HepG2 (cell line): ENCODE measurements at regions not wholly inside any gene's neighbourhood (a gene's known extent, or its start where the extent isn't known, plus 50 kb on each side); places are given as distances from the start of the nearest gene placed in this dataset.

Experiments used
- ATAC-seq: fragments of 200-7000 bp; cut with Tn5 transposase; 3 replicates; pipeline ENCODE4 v1.9.1; 2020; ENCODE audit warnings: mild to moderate bottlenecking, moderate library complexity
- BruUV-seq: library from RNA; stranded (reverse); fragments of 400-500 nt; replicated peaks from 2 replicates; lab custom pipeline; 2021; lab: Mats Ljungman, UMichigan
- CTCF ChIA-PET: fragments of 300-600 bp; formaldehyde crosslinking; extraction: SDS; loops from one replicate; lab custom pipeline; 2021; ENCODE audit warnings: low total read pairs, inconsistent platforms, low intra/inter-chr PET ratio; lab: Yijun Ruan, JAX
- POLR2A ChIA-PET: fragments of 350-600 bp; sonication (Branson Sonifier 250); formaldehyde crosslinking; loops from one replicate; lab custom pipeline; 2020; ENCODE audit warnings: antibody characterized with exemption, inconsistent platforms; lab: Yijun Ruan, JAX
- DNase-seq: peaks from one replicate; pipeline ENCODE4 v3.0.0-alpha.2; 2015; ENCODE audit warnings: low spot score
- FAIRE-seq: peaks from 3 replicates; lab custom pipeline; 2011; peaks lifted over from hg19 to GRCh38; lab: Jason Lieb, UNC
- H2AFZ ChIP-seq: one replicate; pipeline ENCODE4 v1.6.1; 2011; ENCODE audit warnings: low read length, inconsistent platforms
- H3K27ac ChIP-seq: fragments of 300-600 bp; 3 replicates; pipeline ENCODE4 v1.8.0; 2011; ENCODE audit warnings: mixed run types, mild to moderate bottlenecking, mixed read lengths, low read length, inconsistent platforms; ENCODE audit not compliant: insufficient read depth; ENCODE audit errors: extremely low read length
- H3K27me3 ChIP-seq, 2 experiments: fragments of 200-600 bp in 1 of 2; 2 replicates in 1 of 2; 3 replicates in 1 of 2; pipeline versions ENCODE4 v1.6.0 to v1.8.0; 2011; ENCODE audit warnings: low read length in 2 of 2, mild to moderate bottlenecking in 2 of 2, moderate library complexity in 2 of 2, inconsistent platforms in 1 of 2; ENCODE audit not compliant: insufficient read depth in 2 of 2, control insufficient read depth in 1 of 2
- H3K36me3 ChIP-seq, 2 experiments: fragments of 200-600 bp in 1 of 2; replicated peaks in 1 of 2; 2 replicates in 1 of 2; 3 replicates in 1 of 2; pipeline versions ENCODE4 v1.5.1 to v1.8.0; 2011; ENCODE audit warnings: low read length in 2 of 2, inconsistent platforms in 1 of 2; ENCODE audit not compliant: insufficient read depth in 2 of 2, control insufficient read depth in 1 of 2
- H3K4me1 ChIP-seq: 2 replicates; pipeline ENCODE4 v1.5.1; 2012; ENCODE audit warnings: low read length, inconsistent platforms; ENCODE audit not compliant: insufficient read depth
- H3K4me2 ChIP-seq: 2 replicates; pipeline ENCODE4 v1.6.0; 2011; ENCODE audit warnings: low read depth, low read length, inconsistent platforms
- H3K4me3 ChIP-seq, 3 experiments: fragments of 200-600 bp in 1 of 3; sonication (generic), shearing (Covaris generic) in 1 of 3; replicated peaks in 1 of 3; 2 replicates each; pipeline ENCODE4 v1.5.1; 2011 to 2016; ENCODE audit warnings: low read length in 3 of 3, inconsistent platforms in 2 of 3, low read depth in 2 of 3, mild to moderate bottlenecking in 2 of 3, control low read depth in 1 of 3, mixed read lengths in 1 of 3; ENCODE audit not compliant: insufficient read depth in 1 of 3
- H3K79me2 ChIP-seq: one replicate; pipeline ENCODE4 v1.6.1; 2011; ENCODE audit warnings: low read length, inconsistent platforms; ENCODE audit not compliant: insufficient read depth
- H3K9ac ChIP-seq: 2 replicates; pipeline ENCODE4 v1.6.0; 2011; ENCODE audit warnings: mild to moderate bottlenecking, low read depth, low read length, inconsistent platforms; ENCODE audit not compliant: insufficient read depth
- H3K9me3 ChIP-seq: 2 replicates; pipeline ENCODE4 v1.5.1; 2012; ENCODE audit warnings: mild to moderate bottlenecking, low read length
- H4K20me1 ChIP-seq: 2 replicates; pipeline ENCODE4 v1.6.0; 2011; ENCODE audit warnings: inconsistent platforms, mild to moderate bottlenecking, low read length, moderate library complexity; ENCODE audit not compliant: insufficient read depth
- MIER2 ChIP-seq: IDR thresholded peaks from 2 replicates; pipeline ENCODE4 v1.6.1; 2016; ENCODE audit warnings: missing biosample characterization, missing genetic modification reagents
- ZNF879 ChIP-seq: sonication (generic); formaldehyde crosslinking; IDR thresholded peaks from 2 replicates; pipeline ENCODE4 v1.8.1; 2023; ENCODE audit warnings: missing genetic modification reagents
- WGBS: methylation state at CpG from one replicate; pipeline ENCODE4 v1.1.6; 2017; ENCODE audit warnings: low lambda C conversion rate; 5-methylcytosine and 5-hydroxymethylcytosine counted together
- in situ Hi-C: cut with HindIII; loops from 2 replicates; pipeline ENCODE4 v1.10.0; 2017; ENCODE audit warnings: low pct_unique_long_range_greater_than_20kb; ENCODE audit not compliant: extremely low pct_ligation_motif_present
- intact Hi-C: fragments of 100-400 bp; cut with micrococcal nuclease; formaldehyde crosslinking; loops from one replicate; pipeline ENCODE4 v1.10.0; 2022; ENCODE audit not compliant: unreplicated experiment
- TF ChIP-seq, protein P1 (sequence below): IDR thresholded peaks from 2 replicates; pipeline ENCODE4 v1.6.1; 2012; ENCODE audit warnings: low read depth, low read length, improper control_type of control experiment

DNA sequence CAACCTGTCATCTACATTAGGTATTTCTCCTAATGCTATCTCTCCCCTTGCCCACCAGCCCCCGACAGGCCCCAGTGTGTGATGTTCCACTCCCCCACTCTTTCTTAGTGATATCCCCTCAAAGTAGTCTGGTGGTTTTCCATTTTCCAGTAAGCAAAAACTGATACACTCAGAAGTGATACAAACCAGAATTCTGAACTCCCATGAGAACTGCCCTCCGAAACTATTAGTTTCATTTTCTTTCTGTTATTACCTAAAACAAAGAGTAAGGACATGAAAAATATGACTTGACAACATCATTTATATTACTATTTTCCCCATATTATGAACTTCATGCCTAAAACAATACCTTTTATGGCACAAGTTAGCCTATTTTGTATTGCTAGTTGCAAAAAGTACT lies 175.0 kb downstream of the OTUD1 start:
- BruUV-seq = no TSS peak
- ChIA-PET CTCF (no interaction called here), POLR2A (no interaction called here)
- no peaks in the 10 kb centered on the region for H3K79me2 ChIP-seq
- in situ Hi-C loops = no loop called here
- no peaks in the 10 kb centered on the region for H3K9me3 ChIP-seq
- H3K9ac ChIP-seq = no peak overlapping the region
- intact Hi-C loops = no loop called here
- no peaks in the 10 kb centered on the region for H3K4me1 ChIP-seq
- WGBS = 10% methylated on average over 2 of the region's 2 CpGs
- DNase-seq = no peak
- no peak overlapping the region for H2AFZ ChIP-seq
- no peaks in the 10 kb centered on the region for H4K20me1 ChIP-seq
- TF ChIP-seq, protein P1, sequence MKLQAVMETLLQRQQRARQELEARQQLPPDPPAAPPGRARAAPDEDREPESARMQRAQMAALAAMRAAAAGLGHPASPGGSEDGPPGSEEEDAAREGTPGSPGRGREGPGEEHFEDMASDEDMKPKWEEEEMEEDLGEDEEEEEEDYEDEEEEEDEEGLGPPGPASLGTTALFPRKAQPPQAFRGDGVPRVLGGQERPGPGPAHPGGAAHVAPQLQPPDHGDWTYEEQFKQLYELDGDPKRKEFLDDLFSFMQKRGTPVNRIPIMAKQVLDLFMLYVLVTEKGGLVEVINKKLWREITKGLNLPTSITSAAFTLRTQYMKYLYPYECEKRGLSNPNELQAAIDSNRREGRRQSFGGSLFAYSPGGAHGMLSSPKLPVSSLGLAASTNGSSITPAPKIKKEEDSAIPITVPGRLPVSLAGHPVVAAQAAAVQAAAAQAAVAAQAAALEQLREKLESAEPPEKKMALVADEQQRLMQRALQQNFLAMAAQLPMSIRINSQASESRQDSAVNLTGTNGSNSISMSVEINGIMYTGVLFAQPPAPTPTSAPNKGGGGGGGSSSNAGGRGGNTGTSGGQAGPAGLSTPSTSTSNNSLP = no peak
- no peak for TF ChIP-seq MIER2 (CRISPR knock-in tag)
- H3K36me3 ChIP-seq = no peaks in the 10 kb centered on the region
- no peak overlapping the region for H3K4me2 ChIP-seq
- H3K27ac ChIP-seq = no peak overlapping the region
- ATAC-seq = no peak
- H3K27me3 ChIP-seq = no peaks in the 10 kb centered on the region; a peak in 1 of 5 replicates
- H3K4me3 ChIP-seq = no peak overlapping the region
- no peak for FAIRE-seq

DNA sequence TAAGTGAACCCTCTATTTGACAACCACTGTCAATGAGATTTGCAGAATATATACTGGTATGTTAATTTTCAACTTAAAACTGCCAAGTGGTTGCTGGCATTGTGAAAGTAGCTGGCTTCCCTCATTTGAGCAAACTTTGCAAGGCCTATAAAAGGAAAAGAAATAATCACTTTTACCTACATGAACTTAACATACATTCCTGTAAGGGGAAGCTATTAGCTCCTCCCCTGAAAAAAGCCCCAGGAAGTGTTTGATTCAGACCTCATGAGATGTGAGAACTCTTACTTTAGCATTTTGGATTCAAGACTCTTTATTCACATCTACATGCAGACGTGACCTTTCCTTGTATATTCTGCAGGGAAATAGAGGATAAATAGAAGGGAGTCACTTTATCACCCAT lies 175.6 kb downstream of the OTUD1 start:
- FAIRE-seq = no peak
- H3K4me2 ChIP-seq = no peak overlapping the region
- TF ChIP-seq ZNF879 = no peak

More for the DNA sequence above, 175.6 kb downstream of the OTUD1 start:
- in situ Hi-C loops = no loop called here
- POLR2A ChIA-PET = no interaction called here
- Histone ChIP-seq H3K79me2 (no peaks in the 10 kb centered on the region), H3K27ac (no peak overlapping the region), H3K36me3 (no peaks in the 10 kb centered on the region), H3K4me3 (no peak overlapping the region), H2AFZ (no peak overlapping the region), H3K4me1 (no peaks in the 10 kb centered on the region), H4K20me1 (no peaks in the 10 kb centered on the region), H3K9ac (no peak overlapping the region), H3K27me3 (no peaks in the 10 kb centered on the region; a peak in 1 of 5 replicates), H3K9me3 (no peaks in the 10 kb centered on the region)
- BruUV-seq = no TSS peak
- DNase-seq (no peak), ATAC-seq (no peak)
- intact Hi-C loops = no loop called here
- WGBS = 0% methylated on average over 1 of the region's 1 CpG
- CTCF ChIA-PET = no interaction called here
